GM12865 (cell line): ENCODE measurements at regions not wholly inside any gene's neighbourhood (a gene's known extent, or its start where the extent isn't known, plus 50 kb on each side); places are given as distances from the start of the nearest gene placed in this dataset.

Experiments used
- DNase-seq: peaks from one replicate; pipeline ENCODE4 v3.0.0; 2010; ENCODE audit warnings: low read depth
- H3K4me3 ChIP-seq: 2 replicates; pipeline ENCODE4 v1.5.1; 2011; ENCODE audit warnings: mild to moderate bottlenecking, low read depth, low read length, control low read depth
- TF ChIP-seq, protein P1 (sequence below): IDR thresholded peaks from 2 replicates; pipeline ENCODE4 v1.5.1; 2011; ENCODE audit warnings: low read length, control low read depth, low read depth, inconsistent platforms; ENCODE audit not compliant: insufficient read depth; ENCODE audit errors: missing control alignments

DNA sequence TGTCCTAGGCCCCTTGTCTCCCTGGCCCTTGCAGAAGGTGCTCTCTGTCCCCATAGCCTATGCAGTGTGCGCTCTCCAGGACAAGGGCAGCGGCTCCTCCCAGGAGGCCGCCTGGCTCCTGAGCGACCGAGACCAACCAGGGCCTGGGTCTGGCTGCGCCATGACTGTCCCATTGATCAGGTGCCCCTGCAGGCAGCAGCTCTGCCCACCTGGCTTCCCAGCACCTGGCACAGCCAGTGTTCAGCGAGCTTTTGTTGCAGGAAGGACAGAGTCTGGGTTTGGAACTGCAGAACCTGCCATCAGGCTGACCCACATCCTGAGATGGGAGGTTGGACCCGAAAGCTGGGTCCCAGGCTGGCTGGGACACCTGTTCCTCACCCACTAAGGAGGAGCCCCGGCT lies 1001.1 kb downstream of the BRD1 start:
- H3K4me3 ChIP-seq = no peak overlapping the region
- DNase-seq = no peak
- TF ChIP-seq, protein P1, sequence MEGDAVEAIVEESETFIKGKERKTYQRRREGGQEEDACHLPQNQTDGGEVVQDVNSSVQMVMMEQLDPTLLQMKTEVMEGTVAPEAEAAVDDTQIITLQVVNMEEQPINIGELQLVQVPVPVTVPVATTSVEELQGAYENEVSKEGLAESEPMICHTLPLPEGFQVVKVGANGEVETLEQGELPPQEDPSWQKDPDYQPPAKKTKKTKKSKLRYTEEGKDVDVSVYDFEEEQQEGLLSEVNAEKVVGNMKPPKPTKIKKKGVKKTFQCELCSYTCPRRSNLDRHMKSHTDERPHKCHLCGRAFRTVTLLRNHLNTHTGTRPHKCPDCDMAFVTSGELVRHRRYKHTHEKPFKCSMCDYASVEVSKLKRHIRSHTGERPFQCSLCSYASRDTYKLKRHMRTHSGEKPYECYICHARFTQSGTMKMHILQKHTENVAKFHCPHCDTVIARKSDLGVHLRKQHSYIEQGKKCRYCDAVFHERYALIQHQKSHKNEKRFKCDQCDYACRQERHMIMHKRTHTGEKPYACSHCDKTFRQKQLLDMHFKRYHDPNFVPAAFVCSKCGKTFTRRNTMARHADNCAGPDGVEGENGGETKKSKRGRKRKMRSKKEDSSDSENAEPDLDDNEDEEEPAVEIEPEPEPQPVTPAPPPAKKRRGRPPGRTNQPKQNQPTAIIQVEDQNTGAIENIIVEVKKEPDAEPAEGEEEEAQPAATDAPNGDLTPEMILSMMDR = no peak

DNA sequence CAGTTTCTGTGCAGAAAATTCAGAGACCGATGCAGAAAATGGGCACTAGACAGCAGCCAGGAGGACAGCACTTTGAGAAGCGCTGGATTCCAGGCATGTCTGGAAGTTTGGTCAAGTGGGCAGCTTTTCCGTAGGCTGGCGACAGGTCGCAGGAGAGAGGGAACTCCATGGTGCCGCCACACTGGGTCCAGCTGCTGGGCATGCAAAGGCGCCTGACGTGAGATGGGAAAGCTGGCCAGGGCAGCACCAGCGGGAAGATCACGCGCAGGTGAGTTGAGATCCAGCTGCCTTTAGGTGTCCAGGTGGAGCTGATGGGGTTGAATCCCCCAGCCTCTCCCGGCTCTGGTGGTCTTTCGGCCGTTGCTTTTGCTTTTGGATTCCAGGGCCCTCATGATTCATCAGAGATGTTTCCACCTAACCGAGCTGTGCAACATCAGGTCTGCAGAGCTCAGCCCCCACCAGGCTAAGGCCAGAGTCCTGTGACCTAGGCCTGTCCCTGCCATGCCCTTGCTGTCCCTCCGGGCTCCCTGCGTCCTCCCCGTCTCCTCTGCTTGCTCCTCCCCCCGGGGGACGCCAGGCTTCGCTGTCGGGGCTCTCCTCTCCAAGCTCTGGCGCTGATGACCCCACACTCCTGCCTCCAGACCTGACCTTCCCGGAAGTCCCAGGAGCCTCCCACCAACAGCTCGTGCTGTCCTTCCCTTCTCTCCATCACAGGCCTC lies 1001.7 kb downstream of the BRD1 start:
- H3K4me3 ChIP-seq = no peak overlapping the region
- TF ChIP-seq, protein P1 = no peak
- no peak for DNase-seq

DNA sequence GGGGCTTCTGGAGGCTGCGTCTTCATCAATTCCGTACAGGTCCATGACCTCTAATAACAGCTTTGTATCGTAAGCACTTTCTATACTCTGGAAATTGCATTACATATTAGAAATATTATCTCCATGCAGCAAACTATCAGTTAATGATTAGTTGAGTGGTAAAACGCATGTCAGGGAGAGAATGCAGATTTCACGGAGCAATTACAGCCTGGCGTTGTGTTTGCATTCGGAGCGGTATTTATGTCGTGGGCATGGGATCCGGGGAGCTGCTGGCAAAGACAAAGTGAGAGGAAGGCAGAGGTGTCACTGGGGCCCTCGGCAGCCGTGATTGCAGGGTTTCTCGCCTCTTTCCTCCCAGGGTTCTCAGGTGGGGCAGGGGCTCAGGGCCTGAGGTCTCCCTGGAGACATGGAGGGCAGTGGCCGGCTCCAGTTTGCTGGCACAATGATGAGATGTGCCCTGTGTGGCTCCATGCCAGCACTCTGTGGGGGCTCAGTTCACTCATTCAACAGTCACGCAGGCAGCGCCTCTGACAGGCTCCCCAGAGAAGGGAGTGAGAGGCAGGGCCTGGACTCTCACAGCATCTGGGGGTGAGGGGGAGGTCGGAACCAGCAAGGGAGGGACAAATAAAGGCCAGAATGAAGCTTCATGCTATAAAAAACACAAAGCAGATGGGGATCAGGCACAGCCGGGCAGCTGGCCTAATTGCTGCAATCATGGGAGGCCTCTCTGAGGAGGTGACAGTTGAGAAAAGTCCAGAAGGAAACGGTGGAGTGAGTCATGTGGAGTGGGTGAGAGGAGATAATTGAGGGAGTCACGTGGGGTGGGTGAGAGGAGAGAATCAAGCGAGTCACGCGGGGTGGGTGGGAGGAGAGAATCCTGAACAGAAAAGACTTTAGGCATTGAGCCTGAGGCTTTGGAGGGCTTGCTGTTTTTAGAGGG lies 1002.7 kb downstream of the BRD1 start:
- DNase-seq = no peak
- TF ChIP-seq, protein P1 = no peak
- H3K4me3 ChIP-seq = no peak overlapping the region

DNA sequence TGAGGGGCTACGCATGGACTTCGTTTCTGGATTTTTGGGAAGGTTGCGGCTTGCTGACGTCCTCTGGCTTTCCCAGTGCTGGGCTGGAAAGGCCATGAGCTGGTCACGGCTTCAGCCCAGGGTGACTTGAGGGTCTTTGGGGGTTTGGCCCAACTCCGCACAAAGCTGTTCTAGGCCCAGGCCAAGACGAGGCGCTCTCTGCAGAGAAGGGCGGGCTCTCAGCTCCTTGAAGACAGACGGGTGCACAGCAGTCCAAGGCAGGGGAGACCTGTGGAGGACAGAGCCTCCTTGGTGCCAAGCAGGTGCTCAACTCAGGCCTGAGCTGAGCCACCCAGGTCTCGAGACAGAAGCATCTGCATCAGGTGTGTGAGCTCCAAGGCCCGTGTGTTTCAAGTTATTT lies 1003.7 kb downstream of the BRD1 start:
- DNase-seq = no peak
- TF ChIP-seq, protein P1 = no peak
- no peak overlapping the region for H3K4me3 ChIP-seq

DNA sequence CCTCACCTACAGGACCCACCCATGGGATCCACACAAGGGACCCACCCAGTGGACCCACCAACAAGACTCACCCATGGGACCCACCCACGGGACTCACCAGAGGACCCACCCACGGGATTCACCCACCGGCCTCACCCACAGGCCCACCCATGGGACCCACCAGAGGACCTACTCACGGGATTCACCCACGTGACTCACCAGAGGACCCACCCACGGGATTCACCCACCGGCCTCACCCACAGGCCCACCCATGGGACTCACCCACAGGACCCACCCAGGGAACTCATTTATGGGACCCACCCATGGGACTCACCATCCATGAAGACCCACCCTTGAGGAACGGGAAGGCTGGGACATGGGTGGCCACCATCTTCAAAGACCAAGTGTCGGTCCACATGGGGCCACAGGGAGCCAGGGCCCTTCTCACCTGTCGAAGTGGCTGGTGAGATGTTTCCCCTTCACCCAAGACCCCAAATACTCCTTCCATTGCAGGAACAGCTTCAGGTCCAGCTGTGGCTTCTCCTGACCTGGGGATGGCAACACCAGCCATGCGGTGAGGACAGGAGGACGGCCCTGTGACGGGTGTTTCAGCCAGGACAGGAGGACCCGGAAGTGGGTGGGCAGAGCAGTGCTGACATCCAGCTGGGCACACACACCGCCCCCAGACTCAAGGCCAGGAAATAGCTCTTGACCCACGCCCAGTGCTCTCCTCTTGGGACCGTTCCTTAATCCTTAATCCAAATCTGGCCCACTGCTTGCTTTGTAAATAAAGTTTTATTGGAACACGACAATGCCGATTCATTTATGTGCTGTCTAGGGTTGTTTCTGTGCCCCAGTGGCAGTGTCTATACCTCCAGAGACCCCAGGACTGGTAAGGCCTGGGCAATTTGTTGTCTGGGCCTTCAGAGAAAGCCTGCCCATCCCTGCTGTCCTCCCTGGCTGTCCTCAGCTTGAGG lies 1005.1 kb downstream of the BRD1 start:
- no peak overlapping the region for H3K4me3 ChIP-seq

DNA sequence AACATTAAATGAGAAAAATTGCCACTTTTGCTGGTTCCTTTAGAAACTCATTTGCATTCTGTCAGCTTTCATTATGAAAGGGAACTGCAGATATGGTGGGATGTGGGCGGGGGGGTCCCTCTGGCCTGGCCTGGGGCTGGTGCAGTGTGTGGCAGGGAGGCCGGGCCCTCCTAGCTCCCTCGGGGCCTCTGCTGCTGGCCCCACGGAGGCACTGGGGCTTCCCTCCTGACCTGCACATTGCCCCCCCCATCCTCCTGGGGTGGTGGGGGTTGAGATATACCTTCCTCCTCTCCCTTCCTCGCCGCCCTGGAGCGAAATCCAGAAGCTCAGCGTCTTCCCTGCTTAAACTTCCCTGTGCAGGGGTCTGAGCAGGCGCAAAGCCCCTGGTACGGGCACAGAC lies 1005.9 kb downstream of the BRD1 start:
- DNase-seq = no peak
- TF ChIP-seq, protein P1 = no peak
- no peak overlapping the region for H3K4me3 ChIP-seq

More for the DNA sequence above, 1005.1 kb downstream of the BRD1 start:
- TF ChIP-seq, protein P1 = no peak
- DNase-seq = no peak
